ENCODE measurements at regions not wholly inside any gene's neighbourhood (a gene's known extent, or its start where the extent isn't known, plus 50 kb on each side); places are given as distances from the start of the nearest gene placed in this dataset.

DNA sequence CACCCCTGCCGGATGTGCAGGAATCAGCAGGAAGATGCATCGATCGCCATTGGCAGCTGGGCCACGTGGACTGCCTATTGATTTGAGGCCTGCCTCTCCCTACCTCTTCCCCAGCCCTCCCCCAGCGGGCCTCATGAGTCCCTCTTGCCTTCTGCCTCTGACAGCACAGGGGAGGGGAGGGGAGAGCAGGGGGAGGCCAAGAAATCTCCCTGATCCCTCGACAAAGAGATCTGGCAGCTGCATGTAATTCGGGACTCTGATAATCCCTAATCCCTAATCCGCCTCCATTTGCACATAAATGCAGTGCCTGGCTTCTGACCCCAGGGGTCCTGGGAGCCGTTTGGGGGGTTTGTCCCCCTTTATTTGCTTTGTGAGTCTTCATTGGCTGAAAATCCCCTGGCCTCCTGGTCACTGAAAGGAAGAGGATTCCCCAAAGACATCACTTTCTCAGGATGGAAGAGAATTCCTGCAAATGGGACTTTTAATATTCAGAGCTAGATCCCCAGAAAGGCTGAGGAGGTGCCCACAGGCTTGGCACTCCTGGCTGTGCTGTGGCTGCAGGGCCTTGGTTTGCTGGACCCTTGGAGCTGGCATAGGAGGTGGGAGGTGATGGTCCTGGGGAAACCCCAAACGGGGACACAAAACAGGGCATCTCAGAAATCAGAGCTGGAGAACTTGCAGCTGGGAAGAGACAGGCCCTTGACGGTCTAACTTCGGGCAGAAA lies 239.4 kb upstream of the POU3F1 start:
- TF ChIP-seq, protein P1, sequence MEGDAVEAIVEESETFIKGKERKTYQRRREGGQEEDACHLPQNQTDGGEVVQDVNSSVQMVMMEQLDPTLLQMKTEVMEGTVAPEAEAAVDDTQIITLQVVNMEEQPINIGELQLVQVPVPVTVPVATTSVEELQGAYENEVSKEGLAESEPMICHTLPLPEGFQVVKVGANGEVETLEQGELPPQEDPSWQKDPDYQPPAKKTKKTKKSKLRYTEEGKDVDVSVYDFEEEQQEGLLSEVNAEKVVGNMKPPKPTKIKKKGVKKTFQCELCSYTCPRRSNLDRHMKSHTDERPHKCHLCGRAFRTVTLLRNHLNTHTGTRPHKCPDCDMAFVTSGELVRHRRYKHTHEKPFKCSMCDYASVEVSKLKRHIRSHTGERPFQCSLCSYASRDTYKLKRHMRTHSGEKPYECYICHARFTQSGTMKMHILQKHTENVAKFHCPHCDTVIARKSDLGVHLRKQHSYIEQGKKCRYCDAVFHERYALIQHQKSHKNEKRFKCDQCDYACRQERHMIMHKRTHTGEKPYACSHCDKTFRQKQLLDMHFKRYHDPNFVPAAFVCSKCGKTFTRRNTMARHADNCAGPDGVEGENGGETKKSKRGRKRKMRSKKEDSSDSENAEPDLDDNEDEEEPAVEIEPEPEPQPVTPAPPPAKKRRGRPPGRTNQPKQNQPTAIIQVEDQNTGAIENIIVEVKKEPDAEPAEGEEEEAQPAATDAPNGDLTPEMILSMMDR (conservative IDR thresholded peaks at IDR 0.05; ENCODE audit: low read depth, low read length), result no peak
- H3K4me3 ChIP-seq (ENCODE audit: low read depth, low read length), result no peak overlapping the region
- DNase-seq (ENCODE audit: low read depth), result no peak

DNA sequence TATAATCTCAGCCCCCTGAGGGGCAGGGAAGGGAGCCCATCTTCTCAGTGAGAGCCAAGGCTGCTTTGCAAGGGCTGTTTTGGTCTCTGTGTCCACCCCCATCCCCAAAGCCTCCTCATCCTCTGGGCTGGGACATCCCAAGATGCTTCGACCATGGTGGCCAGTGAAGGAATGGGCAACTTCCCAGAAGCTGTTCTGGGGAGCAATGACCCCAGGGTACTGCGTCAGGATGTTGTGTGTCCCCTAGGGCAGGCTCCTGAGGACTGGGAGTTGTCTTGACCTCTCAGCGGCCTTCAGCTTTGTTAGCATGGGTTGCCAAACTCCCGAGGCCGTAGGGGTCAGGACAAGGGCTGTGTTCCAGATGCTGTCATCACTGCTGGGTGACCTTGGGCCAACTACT lies 238.4 kb upstream of the POU3F1 start:
- TF ChIP-seq, protein P1 (conservative IDR thresholded peaks at IDR 0.05; ENCODE audit: low read depth, low read length), result no peak
- H3K4me3 ChIP-seq (ENCODE audit: low read depth, low read length), result no peak overlapping the region
- DNase-seq (ENCODE audit: low read depth), result no peak

DNA sequence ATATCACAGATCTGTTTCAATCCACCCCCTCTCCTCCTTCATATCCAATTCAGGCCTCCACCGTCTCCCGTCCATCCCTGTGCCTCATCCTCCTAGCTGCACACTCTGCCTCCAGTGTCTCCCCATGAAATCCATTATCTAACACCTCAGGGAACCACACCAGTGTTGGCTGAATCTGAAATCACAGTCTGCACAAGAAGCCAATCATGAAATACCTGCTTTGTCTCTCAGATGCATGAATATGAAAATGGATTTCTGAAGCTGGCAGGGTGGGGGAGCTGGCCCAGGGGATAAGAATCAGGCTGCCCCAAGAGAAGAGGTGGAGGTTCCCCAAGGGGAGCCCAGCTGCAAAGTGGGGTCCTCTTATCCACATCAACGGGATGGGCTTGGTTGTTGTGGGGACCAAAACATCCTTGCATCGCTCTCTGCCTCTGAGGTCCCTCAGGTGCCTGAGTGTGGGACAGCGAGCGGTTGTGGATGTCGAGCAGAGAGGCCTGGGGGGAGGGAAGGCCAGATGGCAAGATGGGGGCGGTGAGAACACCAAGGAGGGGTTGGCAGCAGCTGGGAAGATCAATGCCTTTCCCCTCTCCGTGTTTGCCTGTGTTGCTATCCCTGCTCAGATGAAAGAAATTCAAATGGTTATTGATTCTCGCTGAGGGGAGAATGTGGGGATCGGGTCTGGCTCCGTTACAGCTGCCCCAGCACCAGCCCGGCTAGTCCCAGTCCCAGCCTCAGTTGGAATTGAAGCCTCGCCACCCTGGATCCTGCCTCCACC lies 237.3 kb upstream of the POU3F1 start:
- H3K4me3 ChIP-seq (ENCODE audit: low read depth, low read length), result no peak overlapping the region
- no peak for DNase-seq (ENCODE audit: low read depth)
- TF ChIP-seq, protein P1 (conservative IDR thresholded peaks at IDR 0.05; ENCODE audit: low read depth, low read length), result no peak

DNA sequence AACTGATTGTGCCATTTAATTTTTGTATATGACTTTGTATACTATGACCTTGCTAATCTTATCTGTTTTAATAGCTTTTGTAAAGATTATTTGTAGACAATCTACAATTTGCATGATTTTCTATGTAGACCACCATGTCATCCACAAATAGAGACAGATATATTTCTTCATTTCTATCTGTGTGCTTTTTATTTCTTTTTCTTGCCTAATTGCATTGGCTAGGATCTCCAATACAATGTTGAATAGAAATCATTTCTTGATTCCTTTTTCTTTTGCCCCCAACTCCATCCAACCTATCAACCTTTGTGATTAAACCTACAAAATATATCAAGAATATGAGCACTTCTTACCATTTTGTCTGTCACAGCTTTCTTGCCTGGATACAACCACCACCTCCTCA lies 232.6 kb upstream of the POU3F1 start:
- H3K4me3 ChIP-seq (ENCODE audit: low read depth, low read length), result no peak overlapping the region

DNA sequence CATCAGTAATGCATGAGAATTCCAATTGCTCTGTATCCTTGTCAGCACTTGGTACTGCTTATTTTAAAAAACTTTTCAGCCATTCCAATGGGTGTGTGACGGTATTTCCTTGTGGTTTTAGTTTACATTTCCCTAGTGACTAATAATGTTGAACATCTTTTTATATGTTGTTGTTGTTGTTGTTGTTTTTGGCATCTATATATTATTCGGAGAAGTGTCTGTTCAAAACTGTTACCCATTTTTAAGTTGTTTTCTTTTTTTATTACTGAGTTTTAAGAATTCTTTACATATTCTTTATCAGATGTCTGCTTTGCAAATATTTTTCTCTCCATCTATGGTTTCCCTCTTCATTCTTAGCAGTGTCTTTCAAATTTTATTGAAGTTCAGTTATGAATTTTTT lies 231.1 kb upstream of the POU3F1 start:
- no peak for DNase-seq (ENCODE audit: low read depth)
- TF ChIP-seq, protein P1 (conservative IDR thresholded peaks at IDR 0.05; ENCODE audit: low read depth, low read length), result no peak
- no peak overlapping the region for H3K4me3 ChIP-seq (ENCODE audit: low read depth, low read length)

More for the DNA sequence above, 232.6 kb upstream of the POU3F1 start:
- DNase-seq (ENCODE audit: low read depth), result no peak
- TF ChIP-seq, protein P1 (conservative IDR thresholded peaks at IDR 0.05; ENCODE audit: low read depth, low read length), result no peak

DNA sequence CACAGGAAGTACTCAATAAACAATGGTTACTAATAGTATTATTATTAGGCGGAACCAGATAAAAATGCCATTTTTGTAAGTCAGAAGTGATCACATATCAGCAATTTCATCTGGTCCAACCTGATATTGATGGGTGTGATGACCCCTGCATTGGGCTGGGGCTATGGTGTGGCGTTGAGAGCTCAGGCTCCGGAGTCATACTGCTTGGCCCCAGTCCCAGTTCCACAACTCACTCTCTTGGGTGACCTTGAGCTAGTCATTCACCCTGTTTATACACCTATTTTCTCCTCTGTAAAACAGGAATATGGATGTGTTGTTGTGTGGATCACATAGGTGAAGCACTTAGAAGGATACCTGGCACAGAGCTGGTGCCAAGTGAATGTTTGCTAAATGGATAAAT lies 229.4 kb upstream of the POU3F1 start:
- TF ChIP-seq, protein P1 (conservative IDR thresholded peaks at IDR 0.05; ENCODE audit: low read depth, low read length), result no peak
- no peak for DNase-seq (ENCODE audit: low read depth)
- H3K4me3 ChIP-seq (ENCODE audit: low read depth, low read length), result no peak overlapping the region
